Lower lobe of right lung (tissue), 2 donors: ENCODE measurements at regions not wholly inside any gene's neighbourhood (a gene's known extent, or its start where the extent isn't known, plus 50 kb on each side); places are given as distances from the start of the nearest gene placed in this dataset.

Experiments
- ATAC-seq, 2 donors: fragments of 200-7000 bp; cut with Tn5 transposase; one replicate each; pipeline ENCODE4 v1.9.1; 2020 to 2022; ENCODE audit warnings: mild to moderate bottlenecking in 2 of 2, moderate library complexity in 2 of 2
- DNase-seq: peaks from one replicate; pipeline ENCODE4 v3.0.0-alpha.2; 2020
- H3K27ac ChIP-seq: fragments of 200-600 bp; one replicate; pipeline ENCODE4 v1.8.0; 2022
- H3K27me3 ChIP-seq: fragments of 200-600 bp; one replicate; pipeline ENCODE4 v1.8.0; 2022; ENCODE audit warnings: low read depth
- H3K36me3 ChIP-seq: fragments of 200-600 bp; one replicate; pipeline ENCODE4 v1.8.0; 2022; ENCODE audit warnings: mild to moderate bottlenecking
- H3K4me1 ChIP-seq: fragments of 200-600 bp; one replicate; pipeline ENCODE4 v1.8.0; 2022
- H3K4me3 ChIP-seq: fragments of 200-600 bp; one replicate; pipeline ENCODE4 v1.8.0; 2022; ENCODE audit warnings: mild to moderate bottlenecking
- H3K9me3 ChIP-seq: fragments of 200-600 bp; one replicate; pipeline ENCODE4 v1.8.0; 2022
- intact Hi-C: fragments of 100-400 bp; cut with DNase I; formaldehyde crosslinking; loops from one replicate; pipeline ENCODE4 v1.11.0; 2022
- TF ChIP-seq, protein P1 (sequence below): fragments of 200-600 bp; IDR thresholded peaks from one replicate; pipeline ENCODE4 v1.8.0; 2022; ENCODE audit warnings: antibody characterized with exemption, mild to moderate bottlenecking
- donor health status: DM: no; HTN: yes; CAD: no; lungs with severe emphysema.

DNA sequence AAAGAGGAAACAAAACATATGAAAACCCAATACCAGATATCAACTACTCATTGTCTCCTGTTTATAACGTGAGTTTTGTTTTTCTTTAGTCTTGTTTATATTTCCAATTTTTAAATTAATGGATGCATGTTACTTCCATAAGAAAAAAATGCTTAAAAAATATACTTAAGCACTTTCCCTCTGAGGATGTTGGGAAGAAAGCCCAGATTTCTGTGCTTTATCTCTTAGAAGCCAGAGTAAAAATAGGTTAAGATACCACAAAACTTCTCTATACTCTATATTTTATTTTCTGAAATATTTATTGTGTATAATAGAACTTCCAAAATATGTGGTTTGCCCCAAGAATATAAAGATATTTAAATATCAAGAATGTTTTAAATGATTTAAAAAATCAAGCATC is 633.9 kb downstream of the STK39 start:
- Histone ChIP-seq H3K36me3 (no peaks in the 10 kb centered on the region), H3K27me3 (no peaks in the 10 kb centered on the region), H3K27ac (no peak overlapping the region), H3K4me1 (no peaks in the 10 kb centered on the region), H3K4me3 (no peak overlapping the region), H3K9me3 (no peaks in the 10 kb centered on the region)
- TF ChIP-seq, protein P1, sequence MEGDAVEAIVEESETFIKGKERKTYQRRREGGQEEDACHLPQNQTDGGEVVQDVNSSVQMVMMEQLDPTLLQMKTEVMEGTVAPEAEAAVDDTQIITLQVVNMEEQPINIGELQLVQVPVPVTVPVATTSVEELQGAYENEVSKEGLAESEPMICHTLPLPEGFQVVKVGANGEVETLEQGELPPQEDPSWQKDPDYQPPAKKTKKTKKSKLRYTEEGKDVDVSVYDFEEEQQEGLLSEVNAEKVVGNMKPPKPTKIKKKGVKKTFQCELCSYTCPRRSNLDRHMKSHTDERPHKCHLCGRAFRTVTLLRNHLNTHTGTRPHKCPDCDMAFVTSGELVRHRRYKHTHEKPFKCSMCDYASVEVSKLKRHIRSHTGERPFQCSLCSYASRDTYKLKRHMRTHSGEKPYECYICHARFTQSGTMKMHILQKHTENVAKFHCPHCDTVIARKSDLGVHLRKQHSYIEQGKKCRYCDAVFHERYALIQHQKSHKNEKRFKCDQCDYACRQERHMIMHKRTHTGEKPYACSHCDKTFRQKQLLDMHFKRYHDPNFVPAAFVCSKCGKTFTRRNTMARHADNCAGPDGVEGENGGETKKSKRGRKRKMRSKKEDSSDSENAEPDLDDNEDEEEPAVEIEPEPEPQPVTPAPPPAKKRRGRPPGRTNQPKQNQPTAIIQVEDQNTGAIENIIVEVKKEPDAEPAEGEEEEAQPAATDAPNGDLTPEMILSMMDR: no peak
- ATAC-seq (no peak), DNase-seq (no peak)
- intact Hi-C loops: no loop called here

DNA sequence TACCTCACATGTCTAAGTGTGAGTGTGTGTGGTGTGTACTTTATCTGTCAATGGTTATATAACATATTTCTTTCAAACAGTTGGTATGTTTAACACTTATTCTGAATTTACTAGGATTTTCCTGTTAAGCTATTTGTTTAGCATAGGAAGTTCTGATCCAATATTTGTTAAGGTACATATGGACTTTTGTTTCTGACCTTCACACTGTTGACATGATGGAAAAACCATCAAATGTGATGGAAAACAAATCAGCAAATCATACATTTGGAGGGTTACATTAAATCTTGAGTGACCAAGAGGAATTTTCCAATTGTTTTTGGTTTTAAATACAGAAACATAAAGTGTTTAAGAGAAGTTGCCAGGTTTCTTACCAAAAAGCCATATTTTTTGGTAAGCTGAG is 638.9 kb downstream of the STK39 start:
- no peak overlapping the region for H3K4me3 ChIP-seq
- H3K27me3 ChIP-seq: no peaks in the 10 kb centered on the region
- no peaks in the 10 kb centered on the region for H3K9me3 ChIP-seq
- H3K27ac ChIP-seq: no peak overlapping the region
- intact Hi-C loops: no loop called here
- TF ChIP-seq, protein P1: no peak
- ATAC-seq (no peak), DNase-seq (no peak)
- H3K36me3 ChIP-seq: no peaks in the 10 kb centered on the region
- no peaks in the 10 kb centered on the region for H3K4me1 ChIP-seq

DNA sequence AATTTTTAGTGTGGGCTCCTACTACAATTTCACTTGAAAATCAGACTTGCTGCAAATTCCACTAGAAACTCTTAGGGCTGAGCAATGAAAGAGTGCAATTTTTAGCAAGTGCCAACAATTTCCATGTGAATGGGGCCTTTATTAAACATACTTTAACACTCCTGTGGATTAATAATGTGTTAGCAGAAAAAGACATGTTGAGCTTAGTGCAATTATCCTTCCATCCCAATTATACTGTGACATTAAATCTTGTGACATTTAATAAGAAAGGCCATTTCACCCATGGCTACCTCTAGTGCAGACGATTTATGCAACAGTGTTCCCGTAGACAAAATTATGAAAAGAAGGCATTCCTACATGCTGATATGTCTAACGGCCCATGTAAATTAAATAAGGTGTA is 639.7 kb downstream of the STK39 start:
- no peaks in the 10 kb centered on the region for H3K4me1 ChIP-seq
- no peaks in the 10 kb centered on the region for H3K9me3 ChIP-seq
- H3K27ac ChIP-seq: no peak overlapping the region
- no peaks in the 10 kb centered on the region for H3K36me3 ChIP-seq
- DNase-seq (no peak), ATAC-seq (no peak)
- no peaks in the 10 kb centered on the region for H3K27me3 ChIP-seq
- TF ChIP-seq, protein P1: no peak
- H3K4me3 ChIP-seq: no peak overlapping the region
- intact Hi-C loops: no loop called here

DNA sequence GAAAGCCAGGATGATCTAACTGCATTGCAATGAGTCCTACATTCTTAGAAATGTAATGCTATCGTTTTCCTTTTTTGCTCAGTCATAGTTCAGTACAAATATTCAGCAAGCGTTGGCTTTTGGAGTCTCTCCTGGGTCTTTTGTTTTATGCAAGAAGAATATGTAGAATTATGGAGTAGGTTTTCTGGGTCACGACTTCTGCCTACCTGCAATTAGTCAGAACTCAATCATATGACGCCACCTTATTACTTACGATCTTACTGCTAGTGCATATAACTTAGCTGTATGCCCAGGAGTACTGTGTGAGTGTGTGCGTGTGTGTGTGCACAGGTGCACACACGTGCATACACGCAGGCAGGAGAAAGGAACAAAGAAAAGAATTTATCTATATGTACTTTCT is 640.2 kb downstream of the STK39 start:
- ATAC-seq (no peak), DNase-seq (no peak)
- H3K27me3 ChIP-seq: no peaks in the 10 kb centered on the region
- intact Hi-C loops: no loop called here
- H3K36me3 ChIP-seq: no peaks in the 10 kb centered on the region
- no peak overlapping the region for H3K27ac ChIP-seq
- no peak overlapping the region for H3K4me3 ChIP-seq
- no peaks in the 10 kb centered on the region for H3K9me3 ChIP-seq
- H3K4me1 ChIP-seq: no peaks in the 10 kb centered on the region
- TF ChIP-seq, protein P1: no peak

DNA sequence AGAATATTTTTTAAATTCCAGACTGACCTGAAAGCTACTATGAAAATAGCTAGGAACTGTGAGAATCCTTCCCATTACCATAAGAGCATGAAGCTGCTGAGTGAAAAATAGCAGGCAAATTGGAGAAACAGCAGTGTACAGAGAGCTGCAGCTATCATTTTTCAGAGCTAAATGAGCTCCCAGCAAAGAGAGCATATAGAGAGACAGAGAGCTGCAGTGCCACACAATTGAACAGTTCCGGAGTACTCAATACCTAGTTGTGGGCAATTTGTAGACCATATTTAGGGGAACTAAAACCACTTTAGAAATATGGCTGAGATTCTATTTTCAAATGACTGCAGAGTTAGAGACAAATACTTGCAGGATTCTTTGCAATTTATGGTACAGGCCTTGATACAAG is 645.3 kb downstream of the STK39 start:
- intact Hi-C loops: no loop called here
- no peaks in the 10 kb centered on the region for H3K27me3 ChIP-seq
- no peak overlapping the region for H3K4me3 ChIP-seq
- TF ChIP-seq, protein P1: no peak
- no peak for DNase-seq
- no peaks in the 10 kb centered on the region for H3K9me3 ChIP-seq
- H3K27ac ChIP-seq: no peak overlapping the region
- ATAC-seq: no peak
- no peaks in the 10 kb centered on the region for H3K36me3 ChIP-seq
- H3K4me1 ChIP-seq: no peaks in the 10 kb centered on the region

DNA sequence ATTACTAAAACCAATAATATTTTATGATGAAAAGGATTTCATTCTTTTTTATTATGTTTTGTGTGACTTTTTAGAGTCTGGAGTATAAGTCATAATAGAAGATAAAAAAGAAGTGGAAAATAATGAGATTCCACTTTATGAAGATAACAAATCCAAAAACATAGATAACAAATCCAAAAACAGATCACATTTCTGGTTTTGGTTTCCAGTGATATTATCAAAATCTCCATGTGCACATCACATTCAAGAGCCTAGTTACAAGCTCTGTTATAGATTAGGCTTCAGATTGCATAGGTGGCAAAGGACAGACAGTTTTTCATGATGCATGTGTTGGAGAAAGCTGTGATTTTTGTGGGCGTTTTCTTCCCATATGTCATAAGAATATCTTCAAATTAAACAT is 648.2 kb downstream of the STK39 start:
- H3K4me1 ChIP-seq: no peaks in the 10 kb centered on the region
- intact Hi-C loops: no loop called here
- ATAC-seq (no peak), DNase-seq (no peak)
- TF ChIP-seq, protein P1: no peak
- no peaks in the 10 kb centered on the region for H3K27me3 ChIP-seq
- no peaks in the 10 kb centered on the region for H3K9me3 ChIP-seq
- H3K4me3 ChIP-seq: no peak overlapping the region
- H3K27ac ChIP-seq: no peak overlapping the region
- no peaks in the 10 kb centered on the region for H3K36me3 ChIP-seq
